Fibroblast of villous mesenchyme (primary cell): ENCODE measurements at regions not wholly inside any gene's neighbourhood (a gene's known extent, or its start where the extent isn't known, plus 50 kb on each side); places are given as distances from the start of the nearest gene placed in this dataset.
"Not testable (repeated sequence)": the region's sequence is repeated elsewhere in the genome, so short reads cannot be mapped to it uniquely, and the experiment has no call there.

Source experiments
- DNase-seq: peaks from one replicate; pipeline ENCODE4 v3.0.0-alpha.2; 2010; ENCODE audit warnings: low read depth
- H3K4me3 ChIP-seq: 2 replicates; pipeline ENCODE4 v1.5.1; 2011; ENCODE audit warnings: low read depth, mild to moderate bottlenecking, low read length
- TF ChIP-seq, protein P1 (sequence below): IDR thresholded peaks from 2 replicates; pipeline ENCODE4 v1.5.1; 2012; ENCODE audit warnings: low read depth, mild to moderate bottlenecking, low read length; ENCODE audit not compliant: insufficient read depth

- no peak for DNase-seq
Observed at GRCh38 chr5:25515525-25515924, 870.7 kb upstream of the CDH10 start.

DNA sequence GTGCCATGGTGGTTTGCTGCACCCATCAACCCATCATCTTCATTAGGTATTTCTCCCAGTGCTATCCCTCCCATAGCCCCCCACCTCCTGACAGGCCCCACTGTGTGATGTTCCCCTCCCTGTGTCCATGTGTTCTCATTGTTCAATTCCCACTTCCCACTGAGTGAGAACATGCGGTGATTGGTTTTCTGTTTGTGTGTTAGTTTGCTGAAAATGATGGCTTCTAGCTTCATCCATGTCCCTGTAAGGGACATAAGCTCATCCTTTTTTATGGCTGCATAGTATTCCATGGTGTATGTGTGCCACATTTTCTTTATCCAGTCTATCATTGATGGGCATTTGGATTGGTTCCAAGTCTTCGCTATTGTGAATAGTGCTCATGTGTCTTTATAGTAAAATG, 865.9 kb upstream of the CDH10 start:
- H3K4me3 ChIP-seq, DNase-seq: not testable (repeated sequence)

More at GRCh38 chr5:25515525-25515924, 870.7 kb upstream of the CDH10 start:
- TF ChIP-seq, protein P1, sequence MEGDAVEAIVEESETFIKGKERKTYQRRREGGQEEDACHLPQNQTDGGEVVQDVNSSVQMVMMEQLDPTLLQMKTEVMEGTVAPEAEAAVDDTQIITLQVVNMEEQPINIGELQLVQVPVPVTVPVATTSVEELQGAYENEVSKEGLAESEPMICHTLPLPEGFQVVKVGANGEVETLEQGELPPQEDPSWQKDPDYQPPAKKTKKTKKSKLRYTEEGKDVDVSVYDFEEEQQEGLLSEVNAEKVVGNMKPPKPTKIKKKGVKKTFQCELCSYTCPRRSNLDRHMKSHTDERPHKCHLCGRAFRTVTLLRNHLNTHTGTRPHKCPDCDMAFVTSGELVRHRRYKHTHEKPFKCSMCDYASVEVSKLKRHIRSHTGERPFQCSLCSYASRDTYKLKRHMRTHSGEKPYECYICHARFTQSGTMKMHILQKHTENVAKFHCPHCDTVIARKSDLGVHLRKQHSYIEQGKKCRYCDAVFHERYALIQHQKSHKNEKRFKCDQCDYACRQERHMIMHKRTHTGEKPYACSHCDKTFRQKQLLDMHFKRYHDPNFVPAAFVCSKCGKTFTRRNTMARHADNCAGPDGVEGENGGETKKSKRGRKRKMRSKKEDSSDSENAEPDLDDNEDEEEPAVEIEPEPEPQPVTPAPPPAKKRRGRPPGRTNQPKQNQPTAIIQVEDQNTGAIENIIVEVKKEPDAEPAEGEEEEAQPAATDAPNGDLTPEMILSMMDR: no peak
- H3K4me3 ChIP-seq: no peak overlapping the region

- not testable (repeated sequence) for H3K4me3 ChIP-seq, DNase-seq
Observed at GRCh38 chr5:25508011-25508410, 863.2 kb upstream of the CDH10 start.

DNA sequence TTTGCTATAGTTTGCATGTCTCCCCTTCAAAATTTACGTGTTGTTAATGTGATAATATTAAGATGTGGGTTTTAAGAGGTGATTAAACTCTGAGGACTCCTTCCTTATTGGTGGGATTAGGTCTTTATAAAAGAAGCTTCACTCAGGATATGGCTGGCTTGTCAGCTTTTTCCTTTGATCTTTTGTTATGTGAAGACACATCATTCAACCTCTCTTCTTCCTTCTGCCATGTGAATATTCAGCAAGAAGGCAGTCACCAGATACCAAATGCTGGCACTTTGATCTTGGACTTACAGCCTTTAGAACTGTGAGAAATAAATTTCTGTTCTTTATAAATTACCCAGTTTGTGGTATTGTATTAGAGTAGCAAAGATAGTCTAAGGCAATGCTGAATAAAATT, 855.9 kb upstream of the CDH10 start:
- no peak for DNase-seq
- TF ChIP-seq, protein P1: no peak
- no peak overlapping the region for H3K4me3 ChIP-seq

- TF ChIP-seq, protein P1: no peak
- peak; percentile 0 for DNase-seq
Observed at GRCh38 chr5:25489834-25490538, 845.2 kb upstream of the CDH10 start.

DNA sequence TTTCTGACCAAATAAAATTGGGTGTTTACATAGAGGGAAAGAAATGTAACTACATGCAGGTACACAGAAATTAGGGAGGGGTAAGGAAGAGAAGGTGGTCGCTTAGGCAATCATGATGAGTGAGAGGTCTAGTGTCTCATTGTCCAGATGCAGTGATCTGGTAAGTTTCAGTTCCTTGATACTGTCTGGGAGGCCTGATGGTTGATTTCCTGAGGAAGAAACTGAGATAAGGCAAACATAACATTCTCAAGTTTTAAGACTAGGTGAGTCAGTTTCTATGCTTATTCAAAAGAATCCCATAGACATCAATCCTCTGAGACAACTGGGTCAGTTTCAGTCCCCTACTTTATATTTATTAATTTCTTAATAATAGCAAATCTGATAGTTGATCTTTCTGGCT, 843.3 kb upstream of the CDH10 start:
- no peak for DNase-seq
- no peak overlapping the region for H3K4me3 ChIP-seq
- TF ChIP-seq, protein P1: no peak

More at GRCh38 chr5:25489834-25490538, 845.2 kb upstream of the CDH10 start:
- H3K4me3 ChIP-seq: no peak overlapping the region

DNA sequence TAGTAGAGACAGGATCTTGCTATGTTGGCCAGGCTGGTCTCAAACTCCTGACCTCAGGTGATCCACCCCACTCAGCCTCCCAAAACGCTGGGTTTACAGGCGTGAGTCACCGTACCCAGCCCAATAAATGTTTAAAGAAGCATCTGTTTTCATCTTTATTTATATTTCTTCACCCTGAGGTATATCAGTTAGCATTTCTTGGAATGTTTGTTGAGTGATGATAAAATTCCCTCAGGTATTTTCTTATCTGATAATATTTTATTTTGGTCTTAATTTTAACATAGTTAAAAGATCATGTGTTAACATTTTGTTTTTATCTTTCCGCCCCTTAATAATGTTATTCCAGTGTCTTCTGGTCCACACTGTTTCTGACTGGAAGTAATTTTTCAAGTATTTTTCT, 839.6 kb upstream of the CDH10 start:
- DNase-seq: no peak
- no peak overlapping the region for H3K4me3 ChIP-seq
- TF ChIP-seq, protein P1: no peak

- H3K4me3 ChIP-seq: no peak overlapping the region
- TF ChIP-seq, protein P1: no peak
- no peak for DNase-seq
Observed at GRCh38 chr5:25481463-25481862, 836.7 kb upstream of the CDH10 start.
